C4-2B (cell line): ENCODE measurements at regions not wholly inside any gene's neighbourhood (a gene's known extent, or its start where the extent isn't known, plus 50 kb on each side); places are given as distances from the start of the nearest gene placed in this dataset.

ENCODE experiments used
- ZFX ChIP-seq: fragments of 450-650 bp; IDR thresholded peaks from 2 replicates; pipeline ENCODE4 v1.6.1; 2017
- TF ChIP-seq, protein P1 (sequence below): fragments of 450-650 bp; conservative IDR thresholded peaks from 2 replicates; pipeline ENCODE4 v1.5.1; 2017; ENCODE audit warnings: mild to moderate bottlenecking

DNA sequence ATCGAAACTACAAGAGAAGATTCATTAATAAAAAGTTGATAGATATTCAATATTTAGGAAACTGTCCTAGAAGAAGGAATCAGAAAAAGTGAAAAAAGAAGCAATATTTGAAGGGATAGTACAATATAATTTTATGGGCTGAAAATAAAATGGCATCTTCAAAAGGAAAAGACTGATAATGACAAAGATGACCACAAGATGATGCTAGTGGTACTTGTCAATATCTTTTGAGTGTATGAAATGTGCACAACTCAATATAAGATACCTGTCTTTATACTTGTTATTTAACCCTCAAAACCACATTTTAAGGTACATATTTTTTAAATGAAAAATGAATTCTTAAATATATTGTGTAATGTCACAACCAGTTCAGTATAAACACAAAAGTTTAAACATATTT is 1059.6 kb upstream of the RAG2 start:
- TF ChIP-seq, protein P1, sequence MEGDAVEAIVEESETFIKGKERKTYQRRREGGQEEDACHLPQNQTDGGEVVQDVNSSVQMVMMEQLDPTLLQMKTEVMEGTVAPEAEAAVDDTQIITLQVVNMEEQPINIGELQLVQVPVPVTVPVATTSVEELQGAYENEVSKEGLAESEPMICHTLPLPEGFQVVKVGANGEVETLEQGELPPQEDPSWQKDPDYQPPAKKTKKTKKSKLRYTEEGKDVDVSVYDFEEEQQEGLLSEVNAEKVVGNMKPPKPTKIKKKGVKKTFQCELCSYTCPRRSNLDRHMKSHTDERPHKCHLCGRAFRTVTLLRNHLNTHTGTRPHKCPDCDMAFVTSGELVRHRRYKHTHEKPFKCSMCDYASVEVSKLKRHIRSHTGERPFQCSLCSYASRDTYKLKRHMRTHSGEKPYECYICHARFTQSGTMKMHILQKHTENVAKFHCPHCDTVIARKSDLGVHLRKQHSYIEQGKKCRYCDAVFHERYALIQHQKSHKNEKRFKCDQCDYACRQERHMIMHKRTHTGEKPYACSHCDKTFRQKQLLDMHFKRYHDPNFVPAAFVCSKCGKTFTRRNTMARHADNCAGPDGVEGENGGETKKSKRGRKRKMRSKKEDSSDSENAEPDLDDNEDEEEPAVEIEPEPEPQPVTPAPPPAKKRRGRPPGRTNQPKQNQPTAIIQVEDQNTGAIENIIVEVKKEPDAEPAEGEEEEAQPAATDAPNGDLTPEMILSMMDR: peak; percentile 74
- TF ChIP-seq ZFX: no peak
